Trophoblast cell (in vitro differentiated cells and primary cell): ENCODE measurements at regions not wholly inside any gene's neighbourhood (a gene's known extent, or its start where the extent isn't known, plus 50 kb on each side); places are given as distances from the start of the nearest gene placed in this dataset.

Source experiments
- DNase-seq, 2 donors: peaks; one replicate each; pipeline ENCODE4 v3.0.0-alpha.2; 2016
- H2AFZ ChIP-seq: 2 replicates; pipeline ENCODE4 v1.6.1; 2013; ENCODE audit warnings: low read length, moderate library complexity, mild to moderate bottlenecking; ENCODE audit not compliant: insufficient read depth, poor library complexity
- H2AK5ac ChIP-seq: 2 replicates; pipeline ENCODE4 v1.6.1; 2013; ENCODE audit warnings: mild to moderate bottlenecking, low read length
- H2BK120ac ChIP-seq: 2 replicates; pipeline ENCODE4 v1.6.1; 2013; ENCODE audit warnings: low read length, mild to moderate bottlenecking, moderate library complexity; ENCODE audit not compliant: insufficient read depth, poor library complexity
- H2BK12ac ChIP-seq: 2 replicates; pipeline ENCODE4 v1.6.1; 2013; ENCODE audit warnings: mild to moderate bottlenecking, low read length, moderate library complexity
- H2BK5ac ChIP-seq: 2 replicates; pipeline ENCODE4 v1.6.1; 2013; ENCODE audit warnings: low read length, low read depth, moderate library complexity, mild to moderate bottlenecking; ENCODE audit not compliant: poor library complexity
- H3K14ac ChIP-seq: 2 replicates; pipeline ENCODE4 v1.6.1; 2013; ENCODE audit warnings: mild to moderate bottlenecking, low read length
- H3K18ac ChIP-seq: 2 replicates; pipeline ENCODE4 v1.6.1; 2013; ENCODE audit warnings: mild to moderate bottlenecking, low read length
- H3K23ac ChIP-seq: 2 replicates; pipeline ENCODE4 v1.6.1; 2013; ENCODE audit warnings: low read length
- H3K27ac ChIP-seq: 2 replicates; pipeline ENCODE4 v1.5.1; 2013; ENCODE audit warnings: low read depth, mild to moderate bottlenecking, inconsistent platforms, low read length, moderate library complexity
- H3K27me3 ChIP-seq: 2 replicates; pipeline ENCODE4 v1.6.1; 2013; ENCODE audit warnings: inconsistent platforms, mild to moderate bottlenecking, low read length, moderate library complexity; ENCODE audit not compliant: insufficient read depth
- H3K36me3 ChIP-seq, 2 experiments: 1 replicate in 1 of 2; 2 replicates in 1 of 2; pipeline ENCODE4 v1.6.1; 2013; ENCODE audit warnings: low read length in 2 of 2, mild to moderate bottlenecking in 2 of 2, moderate library complexity in 1 of 2; ENCODE audit not compliant: insufficient read depth in 2 of 2, control insufficient read depth in 1 of 2
- H3K4ac ChIP-seq: 2 replicates; pipeline ENCODE4 v1.6.1; 2013; ENCODE audit warnings: low read depth, mild to moderate bottlenecking, low read length, moderate library complexity
- H3K4me1 ChIP-seq, 2 experiments: 1 replicate in 1 of 2; 2 replicates in 1 of 2; pipeline ENCODE4 v1.6.1; 2013; ENCODE audit warnings: low read length in 2 of 2, mild to moderate bottlenecking in 2 of 2, moderate library complexity in 1 of 2; ENCODE audit not compliant: insufficient read depth in 2 of 2, control insufficient read depth in 1 of 2
- H3K4me2 ChIP-seq: 2 replicates; pipeline ENCODE4 v1.6.1; 2013; ENCODE audit warnings: inconsistent platforms, mild to moderate bottlenecking, low read length, moderate library complexity
- H3K4me3 ChIP-seq: 2 replicates; pipeline ENCODE4 v1.5.1; 2013; ENCODE audit warnings: mild to moderate bottlenecking, low read depth, low read length, inconsistent platforms
- H3K79me1 ChIP-seq: one replicate; pipeline ENCODE4 v1.6.1; 2013; ENCODE audit warnings: low read length
- H3K79me2 ChIP-seq: 2 replicates; pipeline ENCODE4 v1.6.1; 2013; ENCODE audit warnings: low read length, mild to moderate bottlenecking; ENCODE audit not compliant: control insufficient read depth, insufficient read depth, poor library complexity
- H3K9ac ChIP-seq: 2 replicates; pipeline ENCODE4 v1.6.1; 2013; ENCODE audit warnings: mild to moderate bottlenecking, low read length
- H3K9me3 ChIP-seq: 2 replicates; pipeline ENCODE4 v1.6.1; 2013; ENCODE audit warnings: low read depth, mild to moderate bottlenecking, control low read depth, inconsistent platforms, low read length; ENCODE audit not compliant: insufficient read depth
- H4K12ac ChIP-seq: 2 replicates; pipeline ENCODE4 v1.6.1; 2013; ENCODE audit warnings: low read depth, mild to moderate bottlenecking, low read length, moderate library complexity
- H4K8ac ChIP-seq: 2 replicates; pipeline ENCODE4 v1.6.1; 2013; ENCODE audit warnings: low read depth, mild to moderate bottlenecking, low read length, moderate library complexity
- H4K91ac ChIP-seq: one replicate; pipeline ENCODE4 v1.6.1; 2013; ENCODE audit warnings: low read depth, mild to moderate bottlenecking, low read length, moderate library complexity
- WGBS: extraction: QIAGEN DNeasy Blood & Tissue Kit; methylation state at CpG from one replicate; pipeline ENCODE4 v1.1.7; 2013; ENCODE audit warnings: missing lambda C conversion rate; ENCODE audit not compliant: insufficient read length, insufficient coverage; ENCODE audit errors: extremely low coverage; 5-methylcytosine and 5-hydroxymethylcytosine counted together

- Histone ChIP-seq H3K9me3 (no peaks in the 10 kb centered on the region), H3K14ac (no peak overlapping the region), H3K4me1 (peaks cover 6 to 8% of the 10 kb centered on the region in 2 experiments), H2BK120ac (no peak overlapping the region), H4K91ac (no peak overlapping the region), H3K4ac (no peak overlapping the region), H4K12ac (no peak overlapping the region), H3K23ac (no peak overlapping the region), H3K36me3 (no peaks in the 10 kb centered on the region), H2AK5ac (no peak overlapping the region), H3K27ac (peak overlapping the region; percentile 81), H3K4me3 (no peak overlapping the region), H3K79me2 (peaks cover 3% of the 10 kb centered on the region), H3K79me1 (peaks cover 12% of the 10 kb centered on the region), H3K18ac (no peak overlapping the region), H4K8ac (no peak overlapping the region), H2BK12ac (no peak overlapping the region), H3K9ac (no peak overlapping the region), H3K4me2 (no peak overlapping the region), H3K27me3 (no peaks in the 10 kb centered on the region), H2BK5ac (no peak overlapping the region), H2AFZ (no peak overlapping the region)
- WGBS = no CpG with 5 or more reads among the region's 2 CpGs
- DNase-seq = peak in 1 of 2 donors; percentile 48
Measured at GRCh38 chr13:85654227-85654626, 145.0 kb downstream of the SLITRK6 start.

DNA sequence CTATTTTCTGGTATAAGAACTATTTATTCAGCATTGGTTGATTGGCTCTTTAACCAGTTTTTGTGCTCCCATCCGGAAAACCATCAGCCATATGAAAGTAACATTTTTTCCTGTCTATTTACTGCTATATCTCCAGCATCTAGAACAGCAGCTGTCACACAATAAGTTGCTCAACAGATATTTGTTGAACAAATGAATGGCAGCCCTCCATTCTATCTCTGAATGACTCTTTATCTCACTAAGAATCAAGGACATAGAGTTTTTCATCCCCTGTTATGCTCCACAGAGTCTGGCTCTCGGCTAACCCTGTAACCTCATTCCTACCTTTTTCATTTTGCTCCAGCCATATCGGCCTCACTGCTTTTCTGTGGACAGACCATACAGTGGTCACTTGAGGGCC is 145.5 kb downstream of the SLITRK6 start:
- peak in 1 of 2 donors; percentile 51 for DNase-seq
- Histone ChIP-seq H4K91ac (peak overlapping the region; percentile 20), H4K12ac (no peak overlapping the region), H4K8ac (no peak overlapping the region), H3K36me3 (no peaks in the 10 kb centered on the region), H2AK5ac (no peak overlapping the region), H3K4me2 (no peak overlapping the region), H3K23ac (no peak overlapping the region), H3K4me1 (peaks cover 6 to 8% of the 10 kb centered on the region in 2 experiments), H2BK12ac (no peak overlapping the region), H2AFZ (no peak overlapping the region), H2BK120ac (no peak overlapping the region), H3K14ac (no peak overlapping the region), H3K9ac (no peak overlapping the region), H3K4ac (no peak overlapping the region), H3K9me3 (no peaks in the 10 kb centered on the region), H3K4me3 (no peak overlapping the region), H3K18ac (no peak overlapping the region), H3K27me3 (no peaks in the 10 kb centered on the region), H2BK5ac (peak overlapping the region; percentile 11), H3K27ac (peak overlapping the region; percentile 81), H3K79me1 (peaks cover 11% of the 10 kb centered on the region), H3K79me2 (peaks cover 3% of the 10 kb centered on the region)
- WGBS = no CpG with 5 or more reads among the region's 3 CpGs

DNA sequence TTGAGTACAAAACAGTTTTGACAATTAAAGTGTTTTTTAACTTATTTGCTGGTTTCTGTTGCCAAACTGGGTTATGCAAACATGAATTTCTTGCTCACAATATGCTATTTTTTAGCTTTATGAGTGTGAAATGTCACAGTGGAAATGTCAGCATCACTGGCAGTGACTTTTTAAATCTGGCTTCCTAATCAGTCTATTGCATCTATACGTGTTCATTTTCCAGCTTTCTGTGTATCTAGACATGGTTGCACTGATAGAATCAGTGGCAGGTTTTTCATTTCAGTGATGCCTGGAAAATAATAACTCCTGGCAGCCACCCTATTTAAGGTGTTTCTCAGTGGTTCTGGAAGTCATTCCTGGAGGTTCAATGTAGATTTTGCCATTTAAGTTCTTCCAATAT is 146.7 kb downstream of the SLITRK6 start:
- Histone ChIP-seq H3K14ac (no peak overlapping the region), H3K79me1 (peaks cover 11% of the 10 kb centered on the region), H2BK120ac (no peak overlapping the region), H3K79me2 (peaks cover 3% of the 10 kb centered on the region), H2AK5ac (no peak overlapping the region), H2BK5ac (no peak overlapping the region), H3K4ac (no peak overlapping the region), H3K23ac (no peak overlapping the region), H2BK12ac (no peak overlapping the region), H3K4me3 (no peak overlapping the region), H4K12ac (no peak overlapping the region), H3K27ac (no peak overlapping the region), H3K27me3 (no peaks in the 10 kb centered on the region), H3K4me2 (no peak overlapping the region), H3K4me1 (peaks cover 6 to 8% of the 10 kb centered on the region in 2 experiments), H4K8ac (no peak overlapping the region), H3K18ac (no peak overlapping the region), H2AFZ (no peak overlapping the region), H3K9ac (no peak overlapping the region), H3K9me3 (no peaks in the 10 kb centered on the region), H4K91ac (no peak overlapping the region), H3K36me3 (no peaks in the 10 kb centered on the region)
- DNase-seq = no peak
- WGBS = no CpG with 5 or more reads among the region's 1 CpG

DNA sequence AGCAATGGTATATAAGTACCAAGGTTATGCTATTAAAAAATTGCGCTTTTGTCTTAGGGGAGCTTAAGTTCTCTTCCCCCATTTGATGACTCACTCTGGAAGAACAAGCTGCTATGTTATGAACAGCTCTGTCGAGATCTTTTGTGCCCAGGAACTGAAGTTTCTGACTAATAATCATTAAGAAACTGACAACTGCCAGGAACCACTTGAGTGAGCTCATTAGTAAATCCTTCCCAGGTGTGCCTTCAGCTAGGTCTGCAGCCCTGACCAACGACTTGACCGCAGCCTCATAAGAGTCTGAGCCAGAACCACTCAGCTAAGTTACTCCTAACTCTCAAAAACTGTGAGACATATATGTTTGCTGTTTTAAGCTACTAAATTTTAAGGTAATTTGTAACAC is 147.8 kb downstream of the SLITRK6 start:
- no peak overlapping the region for H3K4me3 ChIP-seq
- H4K12ac ChIP-seq = no peak overlapping the region
- H3K36me3 ChIP-seq = no peaks in the 10 kb centered on the region
- peak overlapping the region; percentile 56 for H2BK120ac ChIP-seq
- peak in 1 of 2 donors; percentile 12 for DNase-seq
- H4K8ac ChIP-seq = no peak overlapping the region
- H3K14ac ChIP-seq = no peak overlapping the region
- H3K4me2 ChIP-seq = no peak overlapping the region
- H3K27ac ChIP-seq = peak overlapping the region; percentile 84
- H3K79me2 ChIP-seq = peaks cover 3% of the 10 kb centered on the region
- H4K91ac ChIP-seq = peak overlapping the region; percentile 96
- H2AFZ ChIP-seq = no peak overlapping the region
- no peak overlapping the region for H3K4ac ChIP-seq
- H3K9ac ChIP-seq = no peak overlapping the region
- H2BK5ac ChIP-seq = peak overlapping the region; percentile 98
- H2BK12ac ChIP-seq = no peak overlapping the region
- no peak overlapping the region for H2AK5ac ChIP-seq
- no peak overlapping the region for H3K18ac ChIP-seq
- no peak overlapping the region for H3K23ac ChIP-seq
- peaks cover 6 to 8% of the 10 kb centered on the region in 2 experiments for H3K4me1 ChIP-seq
- WGBS = no CpG with 5 or more reads among the region's 4 CpGs
- H3K27me3 ChIP-seq = no peaks in the 10 kb centered on the region
- peaks cover 11% of the 10 kb centered on the region for H3K79me1 ChIP-seq
- H3K9me3 ChIP-seq = no peaks in the 10 kb centered on the region
